Loucy (cell line): ENCODE measurements at regions not wholly inside any gene's neighbourhood (a gene's known extent, or its start where the extent isn't known, plus 50 kb on each side); places are given as distances from the start of the nearest gene placed in this dataset.

Source experiments
- H2AFZ ChIP-seq: fragments of 200-600 bp; sonication (generic); 2 replicates; pipeline ENCODE4 v1.6.0; 2016; ENCODE audit warnings: antibody characterized with exemption, mild to moderate bottlenecking, low read length, moderate library complexity
- H3F3A ChIP-seq: fragments of 200-600 bp; 2 replicates; pipeline ENCODE4 v1.6.0; 2016; ENCODE audit warnings: antibody characterized with exemption, low read depth, mild to moderate bottlenecking
- H3K27me3 ChIP-seq: fragments of 200-600 bp; sonication (generic); 2 replicates; pipeline ENCODE4 v1.6.1; 2014; ENCODE audit warnings: low read length, mild to moderate bottlenecking; ENCODE audit not compliant: insufficient read depth, poor library complexity, severe bottlenecking
- H3K36me3 ChIP-seq: fragments of 200-600 bp; sonication (generic); 2 replicates; pipeline ENCODE4 v1.6.1; 2016; ENCODE audit warnings: low read length; ENCODE audit not compliant: insufficient read depth
- H3K4me1 ChIP-seq: fragments of 200-600 bp; sonication (generic); 2 replicates; pipeline ENCODE4 v1.5.1; 2014; ENCODE audit warnings: low read length, mild to moderate bottlenecking; ENCODE audit not compliant: insufficient read depth, poor library complexity, severe bottlenecking
- H3K4me2 ChIP-seq: fragments of 200-600 bp; sonication (generic); 2 replicates; pipeline ENCODE4 v1.6.0; 2014; ENCODE audit warnings: antibody characterized with exemption, low read length, low read depth, mild to moderate bottlenecking; ENCODE audit not compliant: poor library complexity, severe bottlenecking
- H3K4me3 ChIP-seq: fragments of 200-600 bp; sonication (generic); 2 replicates; pipeline ENCODE4 v1.5.1; 2014; ENCODE audit warnings: low read length, mild to moderate bottlenecking, mixed read lengths; ENCODE audit not compliant: poor library complexity, severe bottlenecking
- H3K79me2 ChIP-seq: fragments of 200-600 bp; sonication (generic); 2 replicates; pipeline ENCODE4 v1.6.1; 2014; ENCODE audit warnings: low read length; ENCODE audit not compliant: insufficient read depth
- H3K9ac ChIP-seq: fragments of 200-600 bp; sonication (generic); 2 replicates; pipeline ENCODE4 v1.6.0; 2014; ENCODE audit warnings: mild to moderate bottlenecking, low read depth, low read length, moderate library complexity; ENCODE audit not compliant: poor library complexity, severe bottlenecking
- H3K9me2 ChIP-seq: fragments of 200-600 bp; sonication (generic); replicated peaks from 2 replicates; pipeline ENCODE4 v1.6.1; 2016; ENCODE audit warnings: low read depth, low read length, mixed read lengths
- H3K9me3 ChIP-seq: fragments of 200-600 bp; sonication (generic); 2 replicates; pipeline ENCODE4 v1.6.1; 2014; ENCODE audit warnings: mild to moderate bottlenecking, antibody characterized with exemption, low read length, low read depth; ENCODE audit not compliant: insufficient read depth
- H4K20me1 ChIP-seq: fragments of 200-600 bp; sonication (generic); 2 replicates; pipeline ENCODE4 v1.6.0; 2014; ENCODE audit warnings: antibody characterized with exemption, low read length, mild to moderate bottlenecking; ENCODE audit not compliant: insufficient read depth, poor library complexity, severe bottlenecking
- CTCF ChIP-seq: fragments of 200-600 bp; sonication (generic); conservative IDR thresholded peaks from 2 replicates; pipeline ENCODE4 v1.5.1; 2014; ENCODE audit warnings: mild to moderate bottlenecking, antibody characterized with exemption, low read length
- EZH2phosphoT487 ChIP-seq: fragments of 200-600 bp; IDR thresholded peaks from 2 replicates; pipeline ENCODE4 v1.6.1; 2018; ENCODE audit warnings: antibody characterized with exemption, mild to moderate bottlenecking, moderate library complexity, borderline replicate concordance

- Histone ChIP-seq H3K9me2 (no peaks in the 10 kb centered on the region), H3K4me1 (no peaks in the 10 kb centered on the region), H3K36me3 (no peaks in the 10 kb centered on the region), H3K9ac (no peak overlapping the region), H3K4me2 (no peak overlapping the region), H3K9me3 (no peaks in the 10 kb centered on the region), H3K27me3 (no peaks in the 10 kb centered on the region), H4K20me1 (no peaks in the 10 kb centered on the region), H2AFZ (no peak overlapping the region), H3F3A (no peaks in the 10 kb centered on the region), H3K79me2 (no peaks in the 10 kb centered on the region), H3K4me3 (no peak overlapping the region)
- TF ChIP-seq CTCF (no peak), EZH2phosphoT487 (no peak)
Observed at GRCh38 chr9:1959371-1959770, 55.8 kb upstream of the SMARCA2 start.

DNA sequence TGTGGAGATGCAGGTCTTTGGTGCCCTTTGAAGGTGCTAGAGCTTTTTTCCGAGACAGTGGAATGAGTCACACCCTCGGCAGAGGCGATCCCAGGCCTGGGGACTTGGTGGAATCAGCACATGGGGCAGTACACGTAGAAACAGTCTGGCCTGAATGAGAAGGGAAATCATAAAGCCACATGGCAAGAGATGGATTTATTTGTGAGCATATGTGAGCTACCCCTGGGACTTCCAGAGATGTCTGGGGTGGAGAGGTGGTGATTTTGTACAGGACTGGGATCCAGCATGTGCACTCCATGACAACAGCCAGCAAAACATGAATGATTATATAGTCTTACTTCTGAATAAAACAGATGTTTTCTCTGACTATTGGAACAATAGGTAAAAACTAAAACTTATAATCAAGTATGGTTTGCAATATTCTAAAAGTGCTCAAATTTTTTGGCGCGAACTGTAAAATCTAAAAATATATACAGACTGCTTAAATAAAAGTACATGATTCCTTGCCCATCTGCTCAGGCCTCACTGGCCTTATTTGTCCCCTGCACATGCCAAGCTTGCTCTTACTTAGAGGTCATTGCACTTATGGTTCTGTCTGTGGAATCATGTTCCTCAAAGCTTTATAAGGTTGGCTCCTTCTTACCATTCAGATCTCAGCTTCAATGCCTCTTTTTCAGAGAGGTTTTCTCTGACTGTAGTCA, 54.7 kb upstream of the SMARCA2 start:
- H3K9ac ChIP-seq: no peak overlapping the region
- H3K9me3 ChIP-seq: no peaks in the 10 kb centered on the region
- no peak overlapping the region for H3K4me2 ChIP-seq
- H3K4me1 ChIP-seq: no peaks in the 10 kb centered on the region
- no peak overlapping the region for H2AFZ ChIP-seq
- no peaks in the 10 kb centered on the region for H3K27me3 ChIP-seq
- H3K79me2 ChIP-seq: no peaks in the 10 kb centered on the region
- H3F3A ChIP-seq: no peaks in the 10 kb centered on the region
- no peak for TF ChIP-seq CTCF
- no peak for TF ChIP-seq EZH2phosphoT487
- H4K20me1 ChIP-seq: no peaks in the 10 kb centered on the region
- H3K4me3 ChIP-seq: no peak overlapping the region
- H3K36me3 ChIP-seq: no peaks in the 10 kb centered on the region
- H3K9me2 ChIP-seq: no peaks in the 10 kb centered on the region

- Histone ChIP-seq H3K36me3 (no peaks in the 10 kb centered on the region), H3K27me3 (no peaks in the 10 kb centered on the region), H3K4me3 (no peak overlapping the region), H3K79me2 (no peaks in the 10 kb centered on the region), H3K4me1 (no peaks in the 10 kb centered on the region), H3F3A (no peaks in the 10 kb centered on the region), H3K9me2 (no peaks in the 10 kb centered on the region), H4K20me1 (no peaks in the 10 kb centered on the region), H3K9ac (no peak overlapping the region), H3K9me3 (no peaks in the 10 kb centered on the region), H3K4me2 (no peak overlapping the region), H2AFZ (no peak overlapping the region)
- TF ChIP-seq CTCF (no peak), EZH2phosphoT487 (no peak)
Observed at GRCh38 chr9:1962122-1962521, 53.0 kb upstream of the SMARCA2 start.
